Upper lobe of right lung (tissue), 1 donor: ENCODE measurements at regions not wholly inside any gene's neighbourhood (a gene's known extent, or its start where the extent isn't known, plus 50 kb on each side); places are given as distances from the start of the nearest gene placed in this dataset.

ENCODE experiments used
- ATAC-seq: fragments of 200-7000 bp; cut with Tn5 transposase; one replicate; pipeline ENCODE4 v1.9.1; 2020; ENCODE audit warnings: mild to moderate bottlenecking, moderate library complexity
- DNase-seq: peaks from one replicate; pipeline ENCODE4 v3.0.0-alpha.2; 2020
- H3K27ac ChIP-seq: fragments of 200-600 bp; one replicate; pipeline ENCODE4 v1.8.0; 2022
- H3K27me3 ChIP-seq: fragments of 200-600 bp; one replicate; pipeline ENCODE4 v1.8.0; 2022; ENCODE audit warnings: mild to moderate bottlenecking
- H3K36me3 ChIP-seq: fragments of 200-600 bp; one replicate; pipeline ENCODE4 v1.8.0; 2022
- H3K4me1 ChIP-seq: fragments of 200-600 bp; one replicate; pipeline ENCODE4 v1.8.0; 2022
- H3K4me3 ChIP-seq: fragments of 200-600 bp; one replicate; pipeline ENCODE4 v1.8.0; 2022; ENCODE audit warnings: mild to moderate bottlenecking
- H3K9me3 ChIP-seq: fragments of 200-600 bp; one replicate; pipeline ENCODE4 v1.8.0; 2022
- CTCF ChIP-seq: fragments of 200-600 bp; IDR thresholded peaks from one replicate; pipeline ENCODE4 v1.8.0; 2022; ENCODE audit warnings: antibody characterized with exemption
- intact Hi-C: fragments of 100-400 bp; cut with DNase I; formaldehyde crosslinking; loops from one replicate; pipeline ENCODE4 v1.11.0; 2022
- donor health status: DM: no; HTN: yes; CAD: no; lungs with severe emphysema.

DNA sequence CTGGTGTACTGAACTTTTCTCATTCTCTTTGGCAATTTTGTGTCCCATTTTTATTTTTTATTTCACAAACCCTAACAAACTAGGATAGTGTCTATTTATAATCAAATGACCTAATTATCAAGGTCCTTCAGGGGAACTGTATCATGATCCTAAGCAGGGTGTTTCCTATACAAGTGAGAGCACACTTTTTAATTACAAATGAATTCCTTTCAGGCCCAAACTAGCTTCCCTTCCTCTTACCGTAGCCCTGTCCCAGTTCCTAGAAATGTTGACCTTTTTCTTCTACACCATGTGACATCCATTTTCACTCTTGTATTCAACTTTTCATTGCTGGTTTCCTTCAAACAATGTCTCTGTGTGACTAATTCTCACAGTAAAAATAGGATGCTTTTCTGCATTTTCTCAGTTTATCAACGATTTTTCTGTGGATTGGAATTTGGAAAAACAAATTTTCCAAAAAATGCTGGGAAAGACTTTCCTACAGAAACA lies 411.4 kb downstream of the CCDC91 start:
- DNase-seq: no peak
- Histone ChIP-seq H3K27ac (no peak overlapping the region), H3K36me3 (no peaks in the 10 kb centered on the region), H3K4me1 (no peaks in the 10 kb centered on the region), H3K9me3 (peaks cover 4% of the 10 kb centered on the region), H3K27me3 (no peaks in the 10 kb centered on the region), H3K4me3 (no peak overlapping the region)
- ATAC-seq: no peak
- no peak for TF ChIP-seq CTCF
- intact Hi-C loops: no loop called here

DNA sequence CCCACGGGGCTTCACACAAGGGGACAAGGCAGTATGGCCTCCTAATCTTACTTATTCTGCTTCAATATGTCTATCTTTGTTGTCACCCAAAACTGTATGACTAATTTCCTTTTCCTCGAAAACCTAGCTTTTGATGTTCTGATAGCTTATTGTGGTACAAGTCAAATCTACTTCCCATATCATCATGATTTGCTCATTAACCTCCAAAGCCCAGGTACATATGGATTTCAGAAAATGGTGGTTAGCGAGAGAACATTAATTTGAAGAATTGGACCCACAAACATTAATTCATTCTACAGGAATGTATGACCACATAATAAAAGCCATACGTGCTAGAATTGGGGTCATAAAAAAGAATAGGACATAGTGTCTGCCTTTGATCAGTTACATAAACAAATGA lies 412.5 kb downstream of the CCDC91 start:
- intact Hi-C loops: no loop called here
- Histone ChIP-seq H3K4me1 (no peaks in the 10 kb centered on the region), H3K36me3 (no peaks in the 10 kb centered on the region), H3K9me3 (peaks cover 4% of the 10 kb centered on the region), H3K27ac (no peak overlapping the region), H3K27me3 (no peaks in the 10 kb centered on the region), H3K4me3 (no peak overlapping the region)
- no peak for ATAC-seq
- no peak for TF ChIP-seq CTCF
- DNase-seq: no peak

DNA sequence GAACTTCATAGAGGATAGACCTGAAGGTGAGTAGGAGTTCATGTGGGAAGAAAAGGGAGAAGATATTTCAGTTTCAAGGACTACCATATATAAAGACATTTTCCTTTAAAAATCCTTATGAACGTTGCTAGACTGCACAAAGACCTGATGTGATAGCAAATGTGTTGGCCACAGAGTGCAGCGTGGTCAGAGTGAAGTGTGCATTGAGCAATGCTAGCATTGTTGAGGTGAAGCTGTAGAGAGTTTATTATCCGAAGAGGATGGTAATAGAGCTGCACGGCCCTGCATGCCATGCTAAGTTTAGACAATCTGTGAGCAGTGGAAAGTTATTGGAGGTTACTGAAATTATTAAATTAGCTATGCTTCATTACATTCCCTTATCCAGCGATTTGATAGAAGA lies 413.0 kb downstream of the CCDC91 start:
- Histone ChIP-seq H3K4me1 (no peaks in the 10 kb centered on the region), H3K9me3 (peaks cover 4% of the 10 kb centered on the region), H3K4me3 (no peak overlapping the region), H3K27me3 (no peaks in the 10 kb centered on the region), H3K27ac (no peak overlapping the region), H3K36me3 (no peaks in the 10 kb centered on the region)
- TF ChIP-seq CTCF: no peak
- DNase-seq (no peak), ATAC-seq (no peak)
- intact Hi-C loops: no loop called here

DNA sequence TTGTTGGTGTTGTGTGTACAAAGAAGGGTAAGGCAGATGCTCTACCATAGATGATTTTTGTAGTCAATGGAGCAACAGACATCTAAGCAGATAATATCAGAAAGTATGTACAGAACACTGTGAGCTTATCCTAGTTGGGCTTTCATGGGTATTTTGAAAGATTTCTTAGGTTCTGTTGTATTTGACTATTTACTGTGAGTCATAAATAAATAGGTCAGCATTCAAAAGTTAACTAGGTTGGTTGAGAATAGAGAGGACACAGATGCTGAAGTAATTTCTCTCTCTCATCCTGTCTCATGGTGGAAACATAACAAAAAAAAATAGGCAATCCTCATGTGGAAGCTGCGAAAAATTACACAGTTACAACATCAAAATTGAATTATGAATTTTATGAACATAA lies 413.5 kb downstream of the CCDC91 start:
- intact Hi-C loops: no loop called here
- Histone ChIP-seq H3K36me3 (no peaks in the 10 kb centered on the region), H3K4me1 (no peaks in the 10 kb centered on the region), H3K9me3 (peaks cover 4% of the 10 kb centered on the region), H3K4me3 (no peak overlapping the region), H3K27ac (no peak overlapping the region), H3K27me3 (no peaks in the 10 kb centered on the region)
- TF ChIP-seq CTCF: no peak
- DNase-seq: no peak
- ATAC-seq: no peak

GRCh38 chr12:28604240-28604639 lies 414.0 kb downstream of the CCDC91 start:
- no peak for TF ChIP-seq CTCF
- H3K27ac ChIP-seq: no peak overlapping the region
- no peaks in the 10 kb centered on the region for H3K36me3 ChIP-seq
- no peaks in the 10 kb centered on the region for H3K4me1 ChIP-seq
- DNase-seq (no peak), ATAC-seq (no peak)
- no peak overlapping the region for H3K4me3 ChIP-seq
- intact Hi-C loops: no loop called here
- H3K27me3 ChIP-seq: no peaks in the 10 kb centered on the region
- H3K9me3 ChIP-seq: peaks cover 4% of the 10 kb centered on the region

- no peak for TF ChIP-seq CTCF
- H3K27ac ChIP-seq: no peak overlapping the region
- peaks cover 4% of the 10 kb centered on the region for H3K9me3 ChIP-seq
- no peaks in the 10 kb centered on the region for H3K4me1 ChIP-seq
- H3K4me3 ChIP-seq: no peak overlapping the region
- ATAC-seq: no peak
- no peaks in the 10 kb centered on the region for H3K36me3 ChIP-seq
- no peak for DNase-seq
- H3K27me3 ChIP-seq: no peaks in the 10 kb centered on the region
- intact Hi-C loops: no loop called here
These were observed 416.8 kb downstream of the CCDC91 start for GRCh38 chr12:28606967-28607557.
